GM19035 (cell line): ENCODE measurements at regions not wholly inside any gene's neighbourhood (a gene's known extent, or its start where the extent isn't known, plus 50 kb on each side); places are given as distances from the start of the nearest gene placed in this dataset.
"Not testable (repeated sequence)": the region's sequence is repeated elsewhere in the genome, so short reads cannot be mapped to it uniquely, and the experiment has no call there.

ENCODE experiments used
- ATAC-seq: cut with Tn5 transposase; IDR thresholded peaks from one replicate; pipeline ENCODE4 v1.9.1; 2021; ENCODE audit not compliant: unreplicated experiment

DNA sequence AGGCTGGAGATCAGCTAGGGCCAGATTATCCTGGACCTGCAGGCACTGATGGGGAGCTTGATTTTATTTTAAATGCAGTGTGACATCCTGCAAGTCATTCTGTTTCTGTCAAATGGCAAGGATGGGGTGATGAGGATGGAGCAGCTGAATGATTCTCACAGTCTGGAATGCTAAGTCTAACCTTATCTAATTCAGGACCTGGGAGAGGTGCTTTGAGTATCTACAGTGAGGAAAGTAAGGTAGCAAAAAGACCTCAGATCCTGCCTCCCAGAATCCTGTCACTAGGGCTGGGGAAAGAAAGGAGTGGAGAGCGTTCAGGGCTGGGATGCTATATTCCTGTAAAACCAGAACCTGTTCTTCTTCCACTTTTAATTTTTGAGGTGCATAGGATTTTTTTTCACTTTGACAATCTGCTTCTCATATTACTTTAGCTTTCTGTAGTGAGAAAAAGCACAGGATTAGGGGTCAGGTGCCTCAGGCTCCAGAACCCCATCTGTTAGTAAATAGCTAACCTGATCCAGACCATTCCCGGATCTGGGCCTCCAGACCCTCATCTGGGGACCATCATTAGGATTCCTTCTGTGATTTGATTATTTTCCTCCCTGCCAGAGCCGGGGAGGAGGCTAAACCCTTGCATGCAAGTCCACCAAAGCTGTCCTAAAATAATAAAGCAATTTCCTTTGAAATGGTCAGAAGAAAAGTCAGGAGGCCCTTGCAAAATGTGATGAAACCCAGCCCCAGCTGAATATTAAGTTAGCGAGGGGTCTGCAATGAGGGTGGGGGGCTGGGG lies 54.7 kb downstream of the ASCL1 start:
- ATAC-seq: no peak

DNA sequence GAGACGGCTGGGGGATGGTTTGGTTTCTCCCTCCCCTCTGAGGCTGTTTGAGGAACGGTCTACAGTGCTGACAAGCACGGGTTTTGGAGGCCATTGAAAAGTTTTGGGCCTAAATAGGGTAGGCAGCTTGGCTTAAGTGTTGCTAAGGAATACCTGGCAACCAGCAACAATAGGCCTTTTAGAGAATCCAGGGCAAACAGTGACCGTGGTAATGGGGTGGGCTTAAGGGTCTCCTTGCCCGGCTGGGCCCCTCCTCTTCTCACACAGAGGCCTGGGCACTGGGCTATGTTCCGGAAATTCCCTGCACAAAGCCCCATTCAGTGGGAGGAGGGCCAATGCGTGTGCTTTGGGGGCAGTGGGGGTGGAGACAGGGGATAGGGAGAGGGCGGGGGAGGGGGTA lies 55.4 kb downstream of the ASCL1 start:
- no peak for ATAC-seq

GRCh38 chr12:103013741-103014300 lies 56.3 kb downstream of the ASCL1 start:
- ATAC-seq: no peak

- ATAC-seq: no peak
These were observed 58.9 kb downstream of the ASCL1 start for GRCh38 chr12:103016381-103016780.

DNA sequence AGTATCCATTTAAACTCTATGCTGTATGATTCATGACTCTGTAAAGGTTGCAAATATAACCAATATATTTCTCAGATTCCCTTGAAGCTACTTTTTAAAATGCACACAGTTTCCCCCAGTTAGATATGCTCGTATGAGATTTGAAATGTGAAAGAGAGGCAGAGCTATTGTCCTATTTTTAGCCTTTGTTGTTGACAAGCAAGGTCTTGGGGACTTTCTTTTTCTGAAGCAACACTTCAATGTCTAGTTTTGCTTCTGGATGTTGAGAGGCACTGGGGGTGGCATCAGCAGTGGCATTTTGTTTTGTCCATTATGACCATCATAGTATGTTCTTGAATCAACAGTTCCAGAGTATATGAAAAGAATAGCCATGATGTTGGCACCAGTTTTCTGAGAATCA lies 63.4 kb downstream of the ASCL1 start:
- no peak for ATAC-seq

- no peak for ATAC-seq
These were observed 64.2 kb downstream of the ASCL1 start for GRCh38 chr12:103021538-103022218.

GRCh38 chr12:103024650-103025049 lies 67.2 kb downstream of the ASCL1 start:
- ATAC-seq: no peak

DNA sequence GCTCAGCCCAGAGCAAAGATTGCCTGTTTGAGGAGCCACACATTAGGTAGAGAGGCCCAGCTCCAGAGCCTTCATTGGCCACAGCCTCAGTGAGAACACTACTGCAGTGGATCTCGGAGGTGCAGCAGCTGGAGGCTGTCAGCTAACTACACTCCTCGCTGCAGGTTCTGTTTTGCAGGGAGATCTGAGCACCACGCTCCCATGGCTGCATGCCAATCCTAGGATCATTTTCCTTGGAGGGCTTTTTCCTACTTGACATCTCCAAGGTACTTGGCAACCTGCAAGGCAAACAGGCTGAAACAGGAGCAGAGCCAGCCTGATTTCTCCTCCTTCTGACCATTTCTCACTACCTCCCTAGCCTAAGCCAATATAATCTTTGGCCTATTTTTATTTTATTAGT lies 69.2 kb downstream of the ASCL1 start:
- ATAC-seq: not testable (repeated sequence)

GRCh38 chr12:103028881-103029639 lies 71.6 kb downstream of the ASCL1 start:
- no peak for ATAC-seq

DNA sequence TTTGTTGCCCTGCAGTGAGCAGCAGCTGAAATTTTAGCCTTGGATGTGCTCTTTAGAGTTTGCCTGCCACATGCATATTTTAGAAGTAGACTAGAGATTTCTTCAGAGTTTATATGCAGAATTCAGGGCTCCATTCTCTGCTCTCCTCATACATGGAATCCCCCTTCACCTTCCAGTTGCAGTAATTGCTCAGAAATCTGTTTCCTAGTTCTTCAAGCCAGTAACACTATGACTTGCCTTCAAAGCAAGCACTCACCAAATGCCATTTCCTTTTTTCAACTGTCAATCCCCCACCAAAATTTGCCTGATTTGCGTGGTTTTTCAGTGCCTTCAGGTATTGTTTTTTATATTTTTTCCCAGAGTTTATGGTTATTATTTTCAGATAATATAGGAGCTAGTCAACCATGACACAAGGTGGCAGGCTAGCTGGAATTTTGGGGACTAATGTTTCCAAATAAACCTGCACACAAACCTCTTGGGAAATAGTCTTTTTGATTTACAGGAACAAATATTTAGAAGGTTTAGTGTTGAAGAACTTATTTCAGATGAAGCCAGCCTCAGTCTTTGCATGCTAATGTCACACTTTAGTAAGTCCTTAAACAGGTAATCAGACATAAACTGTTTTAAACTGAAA lies 79.2 kb downstream of the ASCL1 start:
- ATAC-seq: no peak

DNA sequence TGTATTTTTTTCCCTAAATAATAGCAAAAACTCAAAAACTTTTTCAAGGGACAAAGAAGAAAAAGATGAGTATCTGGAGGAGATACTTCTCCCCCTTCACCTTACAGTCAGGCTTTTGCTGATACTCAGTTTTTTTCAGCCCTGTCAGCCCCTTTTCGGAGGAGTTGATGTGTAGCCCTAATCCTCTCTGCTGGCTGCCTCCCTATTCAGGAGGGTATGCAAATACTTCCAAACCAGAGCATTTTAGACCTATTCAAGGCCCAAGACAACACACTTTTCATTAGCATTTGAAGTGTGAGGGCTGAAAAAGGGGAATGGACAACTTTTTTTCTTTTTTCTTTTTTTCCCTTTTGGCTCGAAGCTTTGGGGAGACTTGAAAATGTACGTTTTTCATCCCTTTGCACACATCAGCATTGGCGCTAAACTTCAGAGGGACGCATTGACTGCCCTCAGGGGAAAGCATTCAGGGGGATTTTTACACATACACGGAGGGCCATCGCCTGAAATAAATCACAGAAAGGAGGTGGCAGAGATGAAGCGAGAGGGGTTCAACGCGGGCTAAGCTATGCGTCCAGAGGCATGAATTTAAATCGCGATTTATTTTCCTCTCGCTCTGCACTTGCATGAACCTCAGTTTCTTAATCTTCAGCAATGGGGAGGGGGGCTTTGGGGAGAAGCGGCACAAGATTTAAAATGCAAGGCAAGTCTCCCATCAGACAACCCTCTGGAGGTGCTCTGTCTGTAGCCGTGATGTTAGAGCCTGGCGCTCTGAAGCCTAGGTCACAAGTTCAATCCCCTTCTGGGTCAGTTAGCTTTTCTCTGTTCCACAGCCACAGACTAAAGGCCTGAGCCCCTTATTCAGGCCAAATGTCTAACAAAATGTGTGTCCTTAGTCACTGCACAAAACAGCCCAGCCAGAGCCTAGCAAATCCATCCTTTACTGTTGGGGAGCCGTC lies 86.3 kb downstream of the ASCL1 start:
- no peak for ATAC-seq

DNA sequence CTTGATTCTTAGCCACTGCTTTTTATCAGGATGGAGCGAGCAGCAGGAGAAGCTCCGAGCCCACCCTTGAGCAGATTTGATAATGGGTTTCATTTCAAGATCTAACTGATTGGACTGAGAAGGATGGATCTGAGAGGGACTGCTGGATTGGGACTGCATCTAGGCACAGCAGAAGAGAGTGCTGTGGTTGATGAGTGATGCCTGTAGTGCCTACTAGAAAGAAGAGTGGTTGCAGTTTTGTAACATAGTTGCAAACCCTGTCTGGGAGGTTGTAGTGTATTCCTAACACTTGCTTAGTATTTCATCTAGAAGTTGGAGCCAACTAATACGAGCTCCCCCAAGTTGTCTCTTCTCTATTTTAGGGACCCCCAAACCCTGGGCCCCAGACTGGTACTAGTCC lies 88.7 kb downstream of the ASCL1 start:
- ATAC-seq: no peak

- no peak for ATAC-seq
These were observed 92.8 kb downstream of the ASCL1 start for GRCh38 chr12:103050273-103050672.

- no peak for ATAC-seq
These were observed 95.6 kb downstream of the ASCL1 start for GRCh38 chr12:103053089-103053488.

- ATAC-seq: no peak
These were observed 116.2 kb downstream of the ASCL1 start for GRCh38 chr12:103073630-103074029.

DNA sequence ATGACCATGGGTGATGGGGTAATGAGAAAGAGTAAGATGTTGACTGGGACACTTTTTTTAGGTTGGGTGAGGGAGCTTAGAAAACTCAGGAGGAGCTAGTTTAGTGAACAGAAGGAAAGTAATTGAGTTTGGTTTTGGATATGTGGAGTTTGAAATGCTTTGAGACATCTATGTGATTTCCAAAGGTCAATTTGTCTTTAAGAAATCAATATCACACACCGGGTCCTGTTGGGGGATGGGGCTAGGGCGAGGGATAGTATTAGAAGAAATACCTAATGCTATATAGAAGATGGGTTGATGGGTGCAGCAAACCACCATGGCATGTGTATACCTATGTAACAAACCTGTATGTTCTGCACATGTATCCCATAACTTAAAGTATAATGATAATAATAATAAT lies 118.4 kb downstream of the ASCL1 start:
- ATAC-seq: no peak

GRCh38 chr12:103077108-103077773 lies 119.8 kb downstream of the ASCL1 start:
- no peak for ATAC-seq

DNA sequence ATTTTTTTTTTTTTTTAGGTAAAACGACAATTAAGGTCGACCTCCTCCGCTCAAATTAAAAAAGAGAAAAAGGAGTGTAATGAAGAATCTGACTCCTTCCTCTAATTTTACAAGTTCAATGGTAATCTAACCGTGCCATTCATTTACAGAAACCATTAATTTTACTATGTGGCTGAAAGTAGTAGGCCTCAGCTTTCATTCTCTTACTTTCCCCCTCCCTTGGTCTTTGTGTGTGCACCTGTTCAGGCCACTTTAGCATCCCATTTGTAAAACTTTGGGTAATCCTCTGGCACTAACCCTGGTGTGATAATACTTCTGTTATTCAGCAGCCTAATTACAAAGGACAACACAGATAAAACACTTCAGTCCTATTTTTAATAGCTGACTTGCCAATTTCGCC lies 128.1 kb downstream of the ASCL1 start:
- no peak for ATAC-seq

DNA sequence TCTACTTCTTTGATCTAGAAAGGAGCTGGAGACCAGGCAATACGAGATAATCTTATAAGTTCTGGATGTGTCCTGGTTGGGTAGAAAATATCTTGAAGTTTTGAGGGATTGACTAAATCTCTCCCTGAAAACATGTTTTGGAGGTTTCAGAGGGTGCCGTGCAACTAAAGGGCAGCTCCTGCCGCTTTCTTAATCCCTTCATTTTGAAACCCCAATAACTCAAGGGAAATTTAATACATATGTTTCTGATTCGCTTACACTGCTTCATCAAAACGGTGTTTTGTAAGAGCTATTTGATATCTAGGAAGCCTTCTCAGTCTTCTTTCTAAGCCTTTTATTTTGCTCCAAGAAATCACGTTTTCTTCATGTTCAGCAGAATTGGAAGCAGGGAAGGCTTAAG lies 129.0 kb downstream of the ASCL1 start:
- ATAC-seq: no peak
